ENCODE measurements at regions not wholly inside any gene's neighbourhood (a gene's known extent, or its start where the extent isn't known, plus 50 kb on each side); places are given as distances from the start of the nearest gene placed in this dataset.

- Histone ChIP-seq H3K4me1 (no peaks in the 10 kb centered on the region), H3K27me3 (no peaks in the 10 kb centered on the region), H3K9me3 (no peaks in the 10 kb centered on the region), H3K4me3 (no peak overlapping the region), H3K27ac (no peak overlapping the region), H3K36me3 (no peaks in the 10 kb centered on the region)
- WGBS, 2 donors = 54 to 57% methylated on average over 8 of the region's 8 CpGs
- no peak for ATAC-seq (ENCODE audit: low FRiP score in 2 of 2)
- TF ChIP-seq, protein P1, sequence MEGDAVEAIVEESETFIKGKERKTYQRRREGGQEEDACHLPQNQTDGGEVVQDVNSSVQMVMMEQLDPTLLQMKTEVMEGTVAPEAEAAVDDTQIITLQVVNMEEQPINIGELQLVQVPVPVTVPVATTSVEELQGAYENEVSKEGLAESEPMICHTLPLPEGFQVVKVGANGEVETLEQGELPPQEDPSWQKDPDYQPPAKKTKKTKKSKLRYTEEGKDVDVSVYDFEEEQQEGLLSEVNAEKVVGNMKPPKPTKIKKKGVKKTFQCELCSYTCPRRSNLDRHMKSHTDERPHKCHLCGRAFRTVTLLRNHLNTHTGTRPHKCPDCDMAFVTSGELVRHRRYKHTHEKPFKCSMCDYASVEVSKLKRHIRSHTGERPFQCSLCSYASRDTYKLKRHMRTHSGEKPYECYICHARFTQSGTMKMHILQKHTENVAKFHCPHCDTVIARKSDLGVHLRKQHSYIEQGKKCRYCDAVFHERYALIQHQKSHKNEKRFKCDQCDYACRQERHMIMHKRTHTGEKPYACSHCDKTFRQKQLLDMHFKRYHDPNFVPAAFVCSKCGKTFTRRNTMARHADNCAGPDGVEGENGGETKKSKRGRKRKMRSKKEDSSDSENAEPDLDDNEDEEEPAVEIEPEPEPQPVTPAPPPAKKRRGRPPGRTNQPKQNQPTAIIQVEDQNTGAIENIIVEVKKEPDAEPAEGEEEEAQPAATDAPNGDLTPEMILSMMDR (IDR thresholded peaks at IDR 0.05) = no peak
- TF ChIP-seq POLR2A (IDR thresholded peaks at IDR 0.05) (no peak), POLR2AphosphoS5 (IDR thresholded peaks at IDR 0.05) (no peak), EP300 (IDR thresholded peaks at IDR 0.05) (no peak)
- no peak for DNase-seq
These were observed 154.1 kb upstream of the BMP2 start for GRCh38 chr20:6613280-6613861.

DNA sequence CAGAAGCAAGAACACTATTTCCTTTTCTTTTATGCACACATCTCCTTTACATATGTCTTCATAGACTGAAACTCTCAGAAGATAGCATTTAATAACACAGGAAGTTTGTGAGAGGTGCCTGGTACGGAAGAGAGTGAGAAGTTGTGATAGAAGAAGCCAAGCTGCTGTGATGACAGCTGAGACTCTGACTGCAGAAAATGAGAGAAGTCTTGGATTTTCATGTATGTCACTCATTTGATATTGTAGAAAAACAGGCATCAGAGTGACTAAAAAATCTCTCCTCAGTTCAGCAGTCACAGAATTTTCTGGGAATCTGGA is 154.9 kb upstream of the BMP2 start:
- no peaks in the 10 kb centered on the region for H3K36me3 ChIP-seq
- H3K27ac ChIP-seq = no peak overlapping the region
- no peaks in the 10 kb centered on the region for H3K9me3 ChIP-seq
- 44 to 73% methylated on average over 1 of the region's 1 CpG for WGBS, 2 donors
- ATAC-seq (ENCODE audit: low FRiP score in 2 of 2) (no peak), DNase-seq (no peak)
- no peak overlapping the region for H3K4me3 ChIP-seq
- no peaks in the 10 kb centered on the region for H3K27me3 ChIP-seq
- no peaks in the 10 kb centered on the region for H3K4me1 ChIP-seq
- TF ChIP-seq EP300 (IDR thresholded peaks at IDR 0.05) = no peak

DNA sequence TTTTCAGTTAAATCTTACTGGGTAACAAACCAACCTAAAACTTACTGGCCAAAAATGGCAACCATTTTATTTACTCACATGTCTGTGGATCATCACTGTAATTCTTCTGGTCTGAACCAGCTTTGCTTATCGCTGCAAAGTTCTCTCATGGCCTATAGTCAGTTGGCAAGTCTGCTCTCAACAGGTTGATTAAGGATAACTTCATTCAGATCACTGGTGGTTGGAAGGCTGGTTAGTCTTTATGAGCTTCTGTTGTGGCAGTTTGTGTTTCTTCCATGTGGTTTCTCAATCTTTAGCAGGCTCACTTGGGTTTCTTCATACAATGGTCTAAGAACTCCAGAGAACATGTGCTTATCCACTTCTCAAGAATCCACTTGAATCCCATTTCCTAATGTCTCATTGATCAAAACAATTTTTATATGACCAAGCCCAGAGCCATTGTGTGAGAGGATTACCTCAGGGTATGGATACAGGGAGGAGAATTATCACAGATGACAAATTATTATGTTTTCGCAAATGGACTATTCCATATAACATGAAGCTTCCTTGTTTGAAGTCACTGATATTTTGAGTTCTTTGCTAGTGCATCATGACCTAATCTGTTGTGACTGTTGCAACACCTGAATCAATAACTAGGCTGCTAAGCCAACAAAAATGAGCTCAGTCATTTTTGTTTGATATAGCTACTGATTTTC is 155.4 kb upstream of the BMP2 start:
- Histone ChIP-seq H3K4me1 (no peaks in the 10 kb centered on the region), H3K9me3 (no peaks in the 10 kb centered on the region), H3K36me3 (no peaks in the 10 kb centered on the region), H3K27ac (no peak overlapping the region), H3K4me3 (no peak overlapping the region), H3K27me3 (no peaks in the 10 kb centered on the region)
- no peak for DNase-seq
- ATAC-seq (ENCODE audit: low FRiP score in 2 of 2) = no peak
- 94 to 95% methylated on average over 2 of the region's 2 CpGs for WGBS, 2 donors
- TF ChIP-seq, protein P1 (IDR thresholded peaks at IDR 0.05) = no peak
- no peak for TF ChIP-seq POLR2AphosphoS5 (IDR thresholded peaks at IDR 0.05)
- TF ChIP-seq POLR2A (IDR thresholded peaks at IDR 0.05) = no peak
- TF ChIP-seq EP300 (IDR thresholded peaks at IDR 0.05) = no peak

- TF ChIP-seq, protein P1 (IDR thresholded peaks at IDR 0.05) = no peak
- no peak for TF ChIP-seq EP300 (IDR thresholded peaks at IDR 0.05)
- TF ChIP-seq POLR2AphosphoS5 (IDR thresholded peaks at IDR 0.05) = no peak
- no peak for TF ChIP-seq POLR2A (IDR thresholded peaks at IDR 0.05)
- Histone ChIP-seq H3K9me3 (no peaks in the 10 kb centered on the region), H3K27me3 (no peaks in the 10 kb centered on the region), H3K27ac (no peak overlapping the region), H3K4me1 (no peaks in the 10 kb centered on the region), H3K36me3 (no peaks in the 10 kb centered on the region), H3K4me3 (no peak overlapping the region)
- no peak for ATAC-seq (ENCODE audit: low FRiP score in 2 of 2)
- DNase-seq = no peak
- 80 to 88% methylated on average over 3 of the region's 3 CpGs for WGBS, 2 donors
These were observed 160.8 kb upstream of the BMP2 start for GRCh38 chr20:6606651-6607050.

- Histone ChIP-seq H3K4me3 (no peak overlapping the region), H3K27ac (no peak overlapping the region), H3K27me3 (no peaks in the 10 kb centered on the region), H3K4me1 (no peaks in the 10 kb centered on the region), H3K36me3 (no peaks in the 10 kb centered on the region), H3K9me3 (no peaks in the 10 kb centered on the region)
- WGBS, 2 donors = 62 to 72% methylated on average over 4 of the region's 4 CpGs
- ATAC-seq (ENCODE audit: low FRiP score in 2 of 2) (no peak), DNase-seq (no peak)
- TF ChIP-seq POLR2AphosphoS5 (IDR thresholded peaks at IDR 0.05) = no peak
- TF ChIP-seq POLR2A (IDR thresholded peaks at IDR 0.05) = no peak
- no peak for TF ChIP-seq EP300 (IDR thresholded peaks at IDR 0.05)
- TF ChIP-seq, protein P1 (IDR thresholded peaks at IDR 0.05) = no peak
These were observed 162.2 kb upstream of the BMP2 start for GRCh38 chr20:6605055-6605935.

All from upper lobe of left lung (tissue), 6 donors.